ENCODE measurements at regions not wholly inside any gene's neighbourhood (a gene's known extent, or its start where the extent isn't known, plus 50 kb on each side); places are given as distances from the start of the nearest gene placed in this dataset.

DNA sequence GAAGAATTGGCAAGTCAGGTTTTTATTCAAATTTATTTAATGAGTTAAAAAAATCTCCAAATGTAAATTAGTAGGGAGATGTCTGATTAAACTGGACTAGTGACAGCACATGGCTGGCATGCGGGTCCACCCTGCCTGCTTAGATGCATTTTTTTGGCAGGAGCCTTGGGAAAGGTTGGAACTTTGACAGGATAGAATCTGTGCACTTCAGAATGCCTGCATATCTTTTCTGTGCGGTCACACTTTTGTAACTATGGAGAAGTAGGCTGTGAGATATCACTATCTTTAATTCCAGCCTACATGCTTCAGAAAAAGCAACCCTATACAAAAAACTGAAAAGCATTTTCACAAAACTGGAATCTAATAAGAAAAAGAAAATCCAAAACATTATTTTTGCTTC is 317.8 kb downstream of the MBD2 start:
- Histone ChIP-seq H3K27ac (ENCODE audit: low read depth, low read length) (no peak overlapping the region), H3K4me3 (ENCODE audit: low read depth in 1 of 5, low read length in 5 of 5) (no peak overlapping the region), H3K4me1 (ENCODE audit: control insufficient read depth in 5 of 5, insufficient read depth in 5 of 5, low read length in 5 of 5) (no peaks in the 10 kb centered on the region), H3K27me3 (ENCODE audit: control insufficient read depth in 5 of 5, insufficient read depth in 4 of 5, low read length in 5 of 5) (peaks cover 0 to 2% (median 0%) of the 10 kb centered on the region in 5 donors), H3K9me3 (ENCODE audit: control insufficient read depth in 5 of 5, low read length in 5 of 5) (no peaks in the 10 kb centered on the region), H3K36me3 (ENCODE audit: control insufficient read depth in 5 of 5, insufficient read depth in 5 of 5, low read length in 5 of 5) (no peaks in the 10 kb centered on the region), H3K9ac (ENCODE audit: low read length in 5 of 5) (no peak overlapping the region)

DNA sequence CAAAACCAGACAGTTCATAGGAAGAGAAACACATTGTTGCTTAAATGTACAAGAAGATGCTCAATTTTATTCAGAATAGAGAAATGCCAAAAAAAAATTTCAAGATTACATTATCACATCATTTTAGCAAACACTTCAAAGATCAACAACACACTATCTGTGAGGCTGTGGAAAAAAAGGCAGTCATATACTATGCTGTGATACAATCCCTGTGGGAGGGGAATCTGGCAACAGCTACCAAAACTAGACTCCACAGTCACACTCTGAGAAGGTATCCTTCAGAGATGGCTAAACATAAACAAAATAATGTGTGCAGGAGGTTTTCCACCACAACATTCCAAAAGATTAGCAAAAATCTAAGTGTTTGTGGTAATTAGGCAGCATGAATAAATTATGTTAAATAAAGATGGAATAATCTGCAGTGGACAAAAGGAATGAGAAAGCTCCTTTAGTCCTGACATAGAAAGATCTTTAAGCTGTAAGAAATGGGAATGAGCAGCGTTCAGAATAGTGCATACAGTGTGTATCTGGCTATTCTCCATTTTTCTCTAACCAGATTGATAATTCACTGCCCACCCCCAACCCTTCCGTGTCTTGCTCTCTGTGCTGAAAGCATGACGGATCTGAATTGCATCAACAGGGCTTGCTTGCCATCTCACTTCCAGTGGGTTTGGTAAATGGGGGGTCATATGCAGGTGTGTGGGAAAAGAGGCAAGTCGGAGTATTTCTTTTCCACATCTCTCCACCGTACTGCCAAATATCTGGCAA is 329.6 kb downstream of the MBD2 start:
- Histone ChIP-seq H3K4me3 (ENCODE audit: low read depth in 1 of 5, low read length in 5 of 5) (no peak overlapping the region), H3K9me3 (ENCODE audit: control insufficient read depth in 5 of 5, low read length in 5 of 5) (no peaks in the 10 kb centered on the region), H3K27me3 (ENCODE audit: control insufficient read depth in 5 of 5, insufficient read depth in 4 of 5, low read length in 5 of 5) (no peaks in the 10 kb centered on the region), H3K36me3 (ENCODE audit: control insufficient read depth in 5 of 5, insufficient read depth in 5 of 5, low read length in 5 of 5) (no peaks in the 10 kb centered on the region), H3K27ac (ENCODE audit: low read depth, low read length) (no peak overlapping the region), H3K4me1 (ENCODE audit: control insufficient read depth in 5 of 5, insufficient read depth in 5 of 5, low read length in 5 of 5) (no peaks in the 10 kb centered on the region), H3K9ac (ENCODE audit: low read length in 5 of 5) (no peak overlapping the region)

DNA sequence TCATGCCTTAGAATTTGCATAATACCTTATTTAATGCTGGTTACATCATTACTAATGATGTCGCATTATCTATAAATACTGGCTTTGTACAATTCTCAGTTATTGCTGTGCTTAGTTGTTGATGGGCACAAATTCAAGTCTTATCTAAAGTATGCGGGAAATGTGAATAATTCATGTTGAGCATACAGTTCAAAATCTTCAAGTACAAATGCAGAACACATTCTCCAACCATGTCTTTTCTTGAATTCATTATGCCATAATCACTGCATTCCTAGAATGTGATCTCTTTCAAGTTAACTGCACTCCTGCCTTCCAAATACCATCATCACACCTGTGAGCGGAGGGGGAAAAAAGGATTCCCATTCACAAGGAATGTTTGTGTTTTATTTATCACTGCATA is 337.0 kb downstream of the MBD2 start:
- Histone ChIP-seq H3K4me1 (ENCODE audit: control insufficient read depth in 5 of 5, insufficient read depth in 5 of 5, low read length in 5 of 5) (no peaks in the 10 kb centered on the region), H3K27ac (ENCODE audit: low read depth, low read length) (no peak overlapping the region), H3K27me3 (ENCODE audit: control insufficient read depth in 5 of 5, insufficient read depth in 4 of 5, low read length in 5 of 5) (no peaks in the 10 kb centered on the region), H3K9ac (ENCODE audit: low read length in 5 of 5) (no peak overlapping the region), H3K36me3 (ENCODE audit: control insufficient read depth in 5 of 5, insufficient read depth in 5 of 5, low read length in 5 of 5) (no peaks in the 10 kb centered on the region), H3K9me3 (ENCODE audit: control insufficient read depth in 5 of 5, low read length in 5 of 5) (no peaks in the 10 kb centered on the region), H3K4me3 (ENCODE audit: low read depth in 1 of 5, low read length in 5 of 5) (no peak overlapping the region)

DNA sequence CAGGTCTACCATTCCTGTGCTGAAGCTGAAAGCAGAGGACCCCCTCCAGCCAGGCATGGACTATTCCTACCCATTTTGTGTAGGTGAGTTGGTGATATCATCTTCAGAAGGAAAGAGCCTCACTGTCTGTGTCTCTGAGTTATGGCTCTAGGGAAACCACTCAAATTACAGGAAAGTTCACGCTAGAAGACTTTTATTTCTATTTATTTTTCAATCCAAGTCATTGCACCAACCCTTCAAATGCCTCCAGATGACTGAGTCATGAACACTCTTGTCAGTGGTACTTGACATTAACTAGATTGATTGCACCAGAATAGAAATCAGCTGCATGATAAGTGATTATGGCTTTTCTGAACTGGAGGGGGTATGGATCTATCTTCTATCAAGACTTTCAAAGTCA is 338.4 kb downstream of the MBD2 start:
- no peaks in the 10 kb centered on the region for H3K36me3 ChIP-seq (ENCODE audit: control insufficient read depth in 5 of 5, insufficient read depth in 5 of 5, low read length in 5 of 5)
- no peaks in the 10 kb centered on the region for H3K4me1 ChIP-seq (ENCODE audit: control insufficient read depth in 5 of 5, insufficient read depth in 5 of 5, low read length in 5 of 5)
- H3K4me3 ChIP-seq (ENCODE audit: low read depth in 1 of 5, low read length in 5 of 5): no peak overlapping the region
- H3K9ac ChIP-seq (ENCODE audit: low read length in 5 of 5): no peak overlapping the region
- H3K27ac ChIP-seq (ENCODE audit: low read depth, low read length): no peak overlapping the region
- no peaks in the 10 kb centered on the region for H3K9me3 ChIP-seq (ENCODE audit: control insufficient read depth in 5 of 5, low read length in 5 of 5)
- H3K27me3 ChIP-seq (ENCODE audit: control insufficient read depth in 5 of 5, insufficient read depth in 4 of 5, low read length in 5 of 5): no peaks in the 10 kb centered on the region

DNA sequence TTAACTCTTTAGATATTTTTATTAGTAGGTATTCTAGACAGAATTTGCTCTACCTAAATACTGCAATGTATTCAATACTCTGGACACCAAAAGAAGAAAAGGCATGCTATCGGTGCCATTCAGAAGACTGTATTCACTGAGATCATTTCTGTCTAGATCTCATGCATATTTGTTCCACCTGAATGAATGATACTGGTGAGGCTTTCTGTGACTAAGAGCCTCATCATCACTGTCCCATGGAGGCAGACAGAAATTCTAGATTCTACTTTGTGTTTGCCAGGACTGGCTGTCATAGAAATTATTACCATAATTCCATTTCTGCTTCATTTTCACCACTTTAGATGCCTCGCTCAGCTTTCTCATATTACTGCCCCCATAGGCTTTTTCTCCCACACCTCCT is 340.7 kb downstream of the MBD2 start:
- H3K36me3 ChIP-seq (ENCODE audit: control insufficient read depth in 5 of 5, insufficient read depth in 5 of 5, low read length in 5 of 5): no peaks in the 10 kb centered on the region
- H3K4me1 ChIP-seq (ENCODE audit: control insufficient read depth in 5 of 5, insufficient read depth in 5 of 5, low read length in 5 of 5): no peaks in the 10 kb centered on the region
- H3K9me3 ChIP-seq (ENCODE audit: control insufficient read depth in 5 of 5, low read length in 5 of 5): no peaks in the 10 kb centered on the region
- no peak overlapping the region for H3K4me3 ChIP-seq (ENCODE audit: low read depth in 1 of 5, low read length in 5 of 5)
- no peaks in the 10 kb centered on the region for H3K27me3 ChIP-seq (ENCODE audit: control insufficient read depth in 5 of 5, insufficient read depth in 4 of 5, low read length in 5 of 5)
- no peak overlapping the region for H3K27ac ChIP-seq (ENCODE audit: low read depth, low read length)
- H3K9ac ChIP-seq (ENCODE audit: low read length in 5 of 5): no peak overlapping the region

DNA sequence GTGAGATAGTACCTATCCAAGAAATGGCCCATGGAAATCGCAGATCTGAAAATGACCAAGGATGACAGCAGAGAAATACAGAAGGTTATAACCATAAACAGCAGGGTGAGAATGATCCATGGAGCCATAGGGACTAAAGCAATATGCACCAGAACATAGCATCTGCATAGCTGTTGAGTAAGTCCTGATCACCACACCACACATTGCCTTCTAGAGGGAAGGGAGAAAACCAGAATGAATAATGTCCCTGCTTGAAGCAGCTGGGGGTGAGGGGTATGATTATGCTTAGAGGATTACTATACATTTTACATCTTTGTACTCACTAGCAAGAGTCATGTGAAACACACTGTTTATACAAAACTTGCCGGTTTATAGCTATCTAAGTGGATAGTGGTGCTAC is 350.4 kb downstream of the MBD2 start:
- Histone ChIP-seq H3K4me1 (ENCODE audit: control insufficient read depth in 5 of 5, insufficient read depth in 5 of 5, low read length in 5 of 5) (no peaks in the 10 kb centered on the region), H3K27ac (ENCODE audit: low read depth, low read length) (no peak overlapping the region), H3K9me3 (ENCODE audit: control insufficient read depth in 5 of 5, low read length in 5 of 5) (no peaks in the 10 kb centered on the region), H3K4me3 (ENCODE audit: low read depth in 1 of 5, low read length in 5 of 5) (no peak overlapping the region), H3K36me3 (ENCODE audit: control insufficient read depth in 5 of 5, insufficient read depth in 5 of 5, low read length in 5 of 5) (no peaks in the 10 kb centered on the region), H3K27me3 (ENCODE audit: control insufficient read depth in 5 of 5, insufficient read depth in 4 of 5, low read length in 5 of 5) (no peaks in the 10 kb centered on the region), H3K9ac (ENCODE audit: low read length in 5 of 5) (no peak overlapping the region)

DNA sequence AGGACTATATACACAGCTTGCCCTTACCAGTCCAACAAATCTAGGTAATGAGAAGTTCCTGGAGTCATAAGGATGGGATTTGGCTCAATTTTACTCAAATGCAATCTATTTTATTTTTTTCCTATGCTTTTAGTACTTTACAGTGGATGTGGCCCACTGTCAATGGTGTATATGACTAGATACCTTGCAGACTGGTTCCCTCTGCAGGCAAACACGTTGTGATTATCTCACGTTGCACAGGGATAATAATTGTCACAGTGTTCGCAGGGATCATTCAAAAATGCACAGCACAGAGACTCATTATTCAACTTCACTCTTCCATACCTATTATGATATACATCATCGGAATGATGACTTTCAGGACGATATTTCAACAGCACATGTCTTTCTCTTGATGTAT is 359.7 kb downstream of the MBD2 start:
- Histone ChIP-seq H3K27ac (ENCODE audit: low read depth, low read length) (no peak overlapping the region), H3K36me3 (ENCODE audit: control insufficient read depth in 5 of 5, insufficient read depth in 5 of 5, low read length in 5 of 5) (no peaks in the 10 kb centered on the region), H3K27me3 (ENCODE audit: control insufficient read depth in 5 of 5, insufficient read depth in 4 of 5, low read length in 5 of 5) (no peaks in the 10 kb centered on the region), H3K4me1 (ENCODE audit: control insufficient read depth in 5 of 5, insufficient read depth in 5 of 5, low read length in 5 of 5) (no peaks in the 10 kb centered on the region), H3K9ac (ENCODE audit: low read length in 5 of 5) (no peak overlapping the region), H3K4me3 (ENCODE audit: low read depth in 1 of 5, low read length in 5 of 5) (no peak overlapping the region), H3K9me3 (ENCODE audit: control insufficient read depth in 5 of 5, low read length in 5 of 5) (no peaks in the 10 kb centered on the region)

DNA sequence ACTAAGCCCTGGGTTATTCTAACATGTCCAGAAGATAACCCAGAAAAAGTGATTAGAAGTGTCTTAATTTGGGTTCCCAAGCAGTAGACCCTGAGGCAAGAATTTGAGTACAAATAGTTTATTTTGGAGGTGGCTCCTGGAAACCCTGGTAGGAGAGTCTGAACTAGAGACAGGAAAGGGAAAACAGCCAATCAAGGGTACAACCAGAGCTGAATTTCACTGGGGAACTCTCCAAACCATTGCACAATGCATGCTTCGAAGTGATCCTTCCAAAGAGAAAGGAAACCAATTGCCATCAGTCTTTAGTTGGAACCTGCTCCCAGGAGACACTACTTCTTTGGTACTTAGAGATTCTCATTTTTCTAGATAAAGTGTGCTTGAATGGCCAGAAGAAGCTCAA is 361.5 kb downstream of the MBD2 start:
- no peaks in the 10 kb centered on the region for H3K36me3 ChIP-seq (ENCODE audit: control insufficient read depth in 5 of 5, insufficient read depth in 5 of 5, low read length in 5 of 5)
- no peak overlapping the region for H3K4me3 ChIP-seq (ENCODE audit: low read depth in 1 of 5, low read length in 5 of 5)
- H3K27me3 ChIP-seq (ENCODE audit: control insufficient read depth in 5 of 5, insufficient read depth in 4 of 5, low read length in 5 of 5): no peaks in the 10 kb centered on the region
- H3K9ac ChIP-seq (ENCODE audit: low read length in 5 of 5): no peak overlapping the region
- H3K4me1 ChIP-seq (ENCODE audit: control insufficient read depth in 5 of 5, insufficient read depth in 5 of 5, low read length in 5 of 5): no peaks in the 10 kb centered on the region
- no peak overlapping the region for H3K27ac ChIP-seq (ENCODE audit: low read depth, low read length)
- H3K9me3 ChIP-seq (ENCODE audit: control insufficient read depth in 5 of 5, low read length in 5 of 5): no peaks in the 10 kb centered on the region

DNA sequence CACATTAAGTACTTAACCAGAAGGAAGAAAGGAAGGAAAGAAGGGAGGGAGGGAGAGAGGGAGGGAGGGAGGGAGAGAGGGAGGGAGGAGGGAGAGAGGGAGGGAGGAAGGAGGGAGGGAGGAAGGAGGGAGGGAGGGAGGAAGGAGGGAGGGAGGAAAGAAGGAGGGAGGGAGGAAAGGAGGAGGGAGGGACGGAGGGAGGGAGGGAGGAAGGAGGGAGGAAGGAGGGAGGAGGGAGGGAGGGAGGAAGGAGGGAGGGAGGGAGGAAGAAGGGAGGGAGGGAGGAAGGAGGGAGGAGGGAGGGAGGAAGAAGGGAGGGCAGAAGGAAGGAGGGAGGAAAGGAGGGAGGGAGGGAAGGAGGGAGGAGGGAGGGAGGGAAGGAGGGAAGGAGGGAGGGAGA is 363.3 kb downstream of the MBD2 start:
- no peak overlapping the region for H3K9ac ChIP-seq (ENCODE audit: low read length in 5 of 5)

DNA sequence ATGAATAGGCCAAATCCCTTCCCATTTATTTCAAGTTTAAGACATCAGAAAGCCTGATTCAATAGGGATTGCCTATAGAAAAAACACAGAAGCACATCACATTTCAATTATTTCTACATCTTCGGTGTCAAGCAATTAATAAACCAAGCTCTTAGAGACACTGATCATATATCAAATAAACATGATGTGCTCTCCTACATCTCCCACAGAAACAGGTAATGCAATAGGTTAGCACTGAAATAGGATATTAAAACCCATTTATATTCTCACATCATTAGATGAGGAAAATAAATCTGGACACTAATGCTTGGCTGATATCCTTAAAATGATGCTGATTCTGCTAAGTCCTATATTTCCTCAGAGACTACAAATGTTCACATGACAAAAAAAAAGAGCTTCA is 364.7 kb downstream of the MBD2 start:
- no peak overlapping the region for H3K4me3 ChIP-seq (ENCODE audit: low read depth in 1 of 5, low read length in 5 of 5)
- no peaks in the 10 kb centered on the region for H3K9me3 ChIP-seq (ENCODE audit: control insufficient read depth in 5 of 5, low read length in 5 of 5)
- no peak overlapping the region for H3K27ac ChIP-seq (ENCODE audit: low read depth, low read length)
- H3K27me3 ChIP-seq (ENCODE audit: control insufficient read depth in 5 of 5, insufficient read depth in 4 of 5, low read length in 5 of 5): no peaks in the 10 kb centered on the region
- no peaks in the 10 kb centered on the region for H3K36me3 ChIP-seq (ENCODE audit: control insufficient read depth in 5 of 5, insufficient read depth in 5 of 5, low read length in 5 of 5)
- no peak overlapping the region for H3K9ac ChIP-seq (ENCODE audit: low read length in 5 of 5)
- no peaks in the 10 kb centered on the region for H3K4me1 ChIP-seq (ENCODE audit: control insufficient read depth in 5 of 5, insufficient read depth in 5 of 5, low read length in 5 of 5)

More for the DNA sequence above, 363.3 kb downstream of the MBD2 start:
- Histone ChIP-seq H3K4me3 (ENCODE audit: low read depth in 1 of 5, low read length in 5 of 5) (no peak overlapping the region), H3K27me3 (ENCODE audit: control insufficient read depth in 5 of 5, insufficient read depth in 4 of 5, low read length in 5 of 5) (no peaks in the 10 kb centered on the region), H3K36me3 (ENCODE audit: control insufficient read depth in 5 of 5, insufficient read depth in 5 of 5, low read length in 5 of 5) (no peaks in the 10 kb centered on the region), H3K9me3 (ENCODE audit: control insufficient read depth in 5 of 5, low read length in 5 of 5) (no peaks in the 10 kb centered on the region), H3K27ac (ENCODE audit: low read depth, low read length) (no peak overlapping the region), H3K4me1 (ENCODE audit: control insufficient read depth in 5 of 5, insufficient read depth in 5 of 5, low read length in 5 of 5) (no peaks in the 10 kb centered on the region)
